GM19099 (cell line): ENCODE measurements at regions not wholly inside any gene's neighbourhood (a gene's known extent, or its start where the extent isn't known, plus 50 kb on each side); places are given as distances from the start of the nearest gene placed in this dataset.

Source experiments
- POLR2A ChIP-seq: IDR thresholded peaks from 3 replicates; pipeline ENCODE4 v1.6.1; 2011; ENCODE audit warnings: low read depth; ENCODE audit not compliant: insufficient read length; ENCODE audit errors: extremely low read depth

DNA sequence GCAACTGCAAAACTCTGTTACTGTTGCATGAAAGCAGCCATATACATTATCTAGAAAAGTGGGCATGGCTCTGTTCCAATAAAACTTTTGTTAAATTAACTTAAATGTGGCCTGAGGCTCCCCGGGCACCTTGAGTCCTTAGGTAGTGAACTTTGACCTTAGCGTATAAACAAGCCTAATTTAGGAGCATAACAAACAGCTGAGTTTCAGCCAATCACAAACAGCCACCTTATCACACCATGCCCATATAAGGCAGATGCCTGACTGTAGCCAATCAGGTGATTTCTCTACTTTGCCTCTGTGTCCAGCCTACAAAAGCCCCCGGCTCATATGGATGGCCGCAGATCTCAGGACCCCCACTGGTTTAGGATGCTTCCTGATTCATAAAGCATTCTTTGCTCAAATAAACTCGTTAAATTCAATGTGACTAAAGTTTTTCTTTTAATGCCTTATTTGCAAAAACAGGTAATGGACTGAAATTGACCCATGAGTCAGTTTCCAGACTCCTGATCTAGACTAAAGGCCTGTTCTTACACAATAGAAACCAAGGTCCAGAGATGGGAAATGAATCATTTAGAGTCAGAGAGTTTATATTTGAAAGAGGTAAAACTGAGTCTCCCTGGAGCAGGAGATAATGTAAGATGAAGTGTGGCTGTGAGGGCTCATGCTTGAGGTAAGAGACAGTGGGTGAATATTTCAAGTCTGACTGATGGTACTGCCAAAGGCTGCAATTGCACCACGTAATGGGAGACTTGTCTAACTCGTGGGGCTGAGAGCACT is 130.2 kb downstream of the FGF9 start:
- no peak for TF ChIP-seq POLR2A

DNA sequence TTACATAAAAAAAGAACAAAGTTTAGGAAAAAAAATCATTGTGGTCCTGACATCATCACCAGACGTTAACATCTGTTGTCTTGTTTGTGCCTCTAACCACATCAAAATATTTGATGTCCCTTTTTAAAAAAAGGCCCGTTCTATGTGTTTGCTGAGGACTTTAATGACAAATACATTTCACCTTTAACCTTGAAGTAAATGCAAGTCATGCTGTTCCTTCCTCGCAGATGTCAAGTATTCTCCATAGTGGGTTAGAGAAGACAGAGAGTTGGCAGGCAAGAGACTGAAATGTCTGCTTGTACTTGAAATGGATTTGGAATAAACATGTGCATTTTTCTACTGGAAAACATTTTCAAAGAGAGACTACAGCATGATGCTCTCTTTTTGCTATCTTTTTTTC is 134.9 kb downstream of the FGF9 start:
- no peak for TF ChIP-seq POLR2A

DNA sequence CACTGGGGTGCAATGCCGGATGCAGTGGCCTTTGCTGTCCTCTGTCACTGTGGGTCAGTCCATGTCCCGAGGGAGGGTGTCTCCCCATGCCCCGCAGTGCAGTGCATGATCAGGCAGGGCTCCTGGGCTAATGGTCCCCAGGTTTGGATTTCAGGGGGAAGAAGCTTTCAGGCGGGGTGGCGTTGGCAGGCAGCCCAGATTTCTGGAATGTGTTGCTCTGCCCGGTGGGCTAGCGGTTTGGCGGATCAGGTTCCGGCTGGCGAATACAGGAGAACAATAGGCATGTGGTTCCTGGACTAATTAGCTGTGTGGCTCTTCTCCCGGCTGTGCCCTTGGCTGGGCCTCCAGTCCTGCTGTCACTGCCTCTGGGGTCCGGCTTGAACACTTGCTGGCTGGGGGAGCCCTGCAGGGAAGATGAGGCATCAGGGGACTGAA is 141.3 kb downstream of the FGF9 start:
- no peak for TF ChIP-seq POLR2A

GRCh38 chr13:21813110-21813509 is 142.2 kb downstream of the FGF9 start:
- TF ChIP-seq POLR2A, result no peak

GRCh38 chr13:21813844-21814243 is 143.0 kb downstream of the FGF9 start:
- no peak for TF ChIP-seq POLR2A

DNA sequence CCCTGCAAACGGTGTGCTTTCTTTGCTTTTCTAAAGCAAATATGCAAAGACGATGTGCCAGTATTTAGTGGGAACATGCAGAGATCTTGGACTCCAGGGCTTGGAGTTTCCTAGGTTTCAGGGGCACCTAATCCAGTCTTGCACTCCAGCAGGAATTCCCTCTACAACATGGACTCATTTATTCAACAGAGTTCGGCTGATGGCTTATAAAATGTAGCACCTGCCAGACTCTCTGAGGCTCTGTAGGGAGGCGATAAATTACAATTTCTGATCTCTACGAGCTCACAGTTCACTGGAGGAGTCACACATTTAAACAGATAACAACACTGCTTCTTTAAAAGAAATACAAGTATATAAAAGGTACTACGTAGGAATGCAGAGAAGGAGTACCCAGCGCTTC is 143.7 kb downstream of the FGF9 start:
- TF ChIP-seq POLR2A, result no peak

- no peak for TF ChIP-seq POLR2A
Observed at GRCh38 chr13:21817878-21818277, 147.0 kb downstream of the FGF9 start.

GRCh38 chr13:21822029-21822428 is 151.2 kb downstream of the FGF9 start:
- no peak for TF ChIP-seq POLR2A

DNA sequence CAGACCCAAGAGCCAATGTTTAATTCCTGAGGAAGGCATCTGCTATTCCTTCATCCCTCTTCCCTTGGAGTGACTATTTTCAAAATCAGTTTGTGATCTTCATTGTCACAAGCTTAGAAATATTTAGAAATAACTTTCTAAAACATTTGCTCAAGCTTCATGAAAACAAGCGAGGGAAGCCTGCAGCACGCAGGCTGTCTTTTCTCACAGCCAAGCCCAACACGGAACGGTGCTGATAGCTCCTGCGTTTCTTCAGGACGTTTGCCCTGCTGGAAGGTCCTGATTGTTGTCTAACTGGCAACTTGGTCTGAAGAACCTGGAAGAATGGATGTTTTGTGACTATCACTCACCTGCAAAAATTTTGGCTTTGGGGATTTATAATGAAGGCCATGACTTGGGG is 152.5 kb downstream of the FGF9 start:
- TF ChIP-seq POLR2A, result no peak

DNA sequence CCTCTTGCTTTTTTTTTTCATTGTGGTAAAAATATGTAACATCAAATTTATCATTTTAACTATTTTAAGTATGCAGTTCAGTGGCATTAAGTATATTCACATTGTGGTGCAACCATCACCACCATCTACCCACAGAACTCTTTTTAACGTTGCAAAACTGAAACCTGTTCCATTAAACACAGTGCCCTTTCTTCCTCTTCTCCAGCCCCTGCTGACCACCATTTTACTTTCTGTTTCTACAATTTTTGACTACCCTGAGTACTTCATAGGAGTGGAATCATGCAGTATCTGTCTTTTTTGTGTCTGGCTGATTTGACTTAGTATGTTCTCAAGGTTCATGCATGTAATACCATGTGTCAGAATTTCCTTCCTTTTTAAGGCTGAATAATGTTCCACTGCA is 153.1 kb downstream of the FGF9 start:
- no peak for TF ChIP-seq POLR2A

- no peak for TF ChIP-seq POLR2A
Observed at GRCh38 chr13:21825186-21825585, 154.3 kb downstream of the FGF9 start.

GRCh38 chr13:21825801-21826200 is 154.9 kb downstream of the FGF9 start:
- TF ChIP-seq POLR2A, result no peak

DNA sequence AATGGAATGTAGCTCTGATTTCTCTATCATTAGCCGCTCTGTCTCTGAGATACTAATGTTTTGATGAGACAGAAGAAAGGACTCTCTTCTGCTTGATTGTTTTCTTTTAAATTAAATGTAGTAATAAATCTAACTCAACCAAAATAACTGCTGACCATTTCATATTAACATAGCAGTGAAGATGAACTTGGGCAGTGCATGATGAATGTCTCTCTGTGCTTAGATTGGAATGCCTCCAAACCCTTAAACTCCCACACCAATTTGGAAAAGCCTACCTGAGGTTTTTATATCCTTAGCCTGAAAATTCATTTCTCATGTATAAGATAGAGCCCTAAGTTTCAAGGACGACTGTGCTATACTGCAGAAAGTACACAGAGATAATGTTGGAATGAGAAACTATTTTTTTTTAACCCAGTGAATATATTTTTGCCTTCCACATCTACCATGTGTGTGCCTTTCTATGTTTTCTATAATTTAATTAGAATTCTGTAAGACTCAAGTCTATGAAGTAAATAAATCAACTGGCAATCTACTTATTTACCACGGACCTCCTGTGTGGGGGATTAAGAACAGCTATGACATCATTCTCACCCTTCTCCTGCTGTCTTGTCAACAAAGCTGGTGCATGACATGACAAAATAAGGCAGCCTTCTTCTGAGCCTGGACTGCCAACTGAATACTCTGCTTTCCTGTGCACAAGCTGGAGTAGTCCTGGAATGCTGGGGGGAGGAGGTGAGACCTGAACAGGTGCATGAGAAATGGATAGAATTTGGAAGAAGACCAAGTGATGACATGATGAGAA is 155.5 kb downstream of the FGF9 start:
- no peak for TF ChIP-seq POLR2A

GRCh38 chr13:21831654-21832324 is 160.9 kb downstream of the FGF9 start:
- no peak for TF ChIP-seq POLR2A

GRCh38 chr13:21833921-21834320 is 163.0 kb downstream of the FGF9 start:
- no peak for TF ChIP-seq POLR2A

DNA sequence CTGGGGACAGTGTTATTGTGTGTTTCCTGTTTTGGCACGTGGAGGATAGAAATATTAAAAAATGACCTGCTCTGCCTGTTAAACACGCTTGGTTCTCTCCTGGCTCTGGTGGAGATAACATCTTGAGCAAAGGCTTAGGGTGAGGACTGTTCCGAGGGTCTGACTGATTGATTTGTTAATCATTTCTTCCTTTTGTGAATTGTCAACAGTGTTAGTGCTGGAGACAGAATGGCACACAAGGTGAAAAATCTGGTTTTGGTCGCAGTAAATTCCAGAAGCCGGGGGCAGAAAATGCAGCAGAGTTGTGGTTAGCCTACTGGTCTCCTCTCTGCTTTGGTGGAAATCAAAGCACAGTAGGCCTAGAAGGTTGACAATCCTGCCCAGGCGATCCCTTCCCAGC is 163.6 kb downstream of the FGF9 start:
- no peak for TF ChIP-seq POLR2A
